ENCODE measurements at regions not wholly inside any gene's neighbourhood (a gene's known extent, or its start where the extent isn't known, plus 50 kb on each side); places are given as distances from the start of the nearest gene placed in this dataset.
"Not testable (repeated sequence)": the region's sequence is repeated elsewhere in the genome, so short reads cannot be mapped to it uniquely, and the experiment has no call there.

DNA sequence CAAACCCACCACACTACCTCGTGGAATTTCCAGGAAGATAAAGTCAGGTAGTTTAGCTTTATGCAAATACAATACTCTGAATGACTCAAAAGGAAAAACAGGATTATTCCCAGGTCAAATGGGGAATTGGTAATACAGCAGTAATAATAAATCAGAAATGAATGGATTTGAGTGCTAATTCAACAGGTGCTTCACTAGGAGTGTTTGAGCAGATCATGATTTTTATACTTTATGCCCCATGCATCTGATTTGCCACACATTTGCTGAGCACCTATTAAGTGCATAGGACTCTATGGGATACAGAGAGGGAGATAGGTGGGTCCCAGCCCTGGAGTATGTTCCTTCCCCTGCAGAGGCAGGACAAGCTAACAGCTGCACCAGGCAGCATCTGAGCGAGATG is 381.4 kb upstream of the PODXL start:
- DNase-seq (ENCODE audit: low read depth in 1 of 2, low spot score in 1 of 2): no peak

DNA sequence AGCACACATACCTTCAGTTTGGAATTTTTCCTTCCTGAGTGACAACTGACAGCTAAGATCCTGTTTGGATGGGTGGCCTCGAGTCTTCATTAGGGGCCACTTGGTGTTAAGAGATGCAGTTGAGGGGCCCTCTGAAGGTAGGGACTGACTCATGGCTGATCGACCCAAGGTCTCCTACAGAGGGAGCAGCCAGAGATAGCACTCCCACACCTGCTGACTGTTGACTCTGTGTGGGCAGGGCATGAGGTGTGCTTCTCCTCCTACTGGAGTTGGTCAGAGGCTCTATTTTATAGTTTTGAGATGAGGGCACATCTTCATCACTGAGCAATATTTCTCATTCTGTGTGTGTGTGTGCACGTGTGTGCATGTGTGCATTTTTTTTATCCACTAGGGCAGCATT is 378.8 kb upstream of the PODXL start:
- no peak for DNase-seq (ENCODE audit: low read depth in 1 of 2, low spot score in 1 of 2)

DNA sequence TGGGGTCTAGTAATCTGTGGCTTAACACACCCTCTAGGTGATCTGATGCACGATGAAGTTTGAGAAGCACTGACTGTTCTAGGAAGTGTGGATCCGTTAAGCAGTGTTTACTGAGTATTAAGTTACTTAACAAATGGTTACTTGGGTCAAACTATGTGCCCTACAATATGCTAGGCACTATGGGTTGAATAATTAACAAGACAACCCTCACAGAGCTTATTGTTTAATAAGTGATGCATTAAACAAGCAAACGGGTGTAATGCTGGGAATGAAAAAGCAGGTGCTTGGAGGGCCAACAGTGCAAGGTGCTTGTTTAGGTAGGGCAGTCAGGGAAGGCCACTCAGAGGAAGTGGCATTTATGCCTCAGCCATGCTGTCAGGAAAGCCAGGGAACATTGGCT is 378.0 kb upstream of the PODXL start:
- DNase-seq (ENCODE audit: low read depth in 1 of 2, low spot score in 1 of 2): no peak

DNA sequence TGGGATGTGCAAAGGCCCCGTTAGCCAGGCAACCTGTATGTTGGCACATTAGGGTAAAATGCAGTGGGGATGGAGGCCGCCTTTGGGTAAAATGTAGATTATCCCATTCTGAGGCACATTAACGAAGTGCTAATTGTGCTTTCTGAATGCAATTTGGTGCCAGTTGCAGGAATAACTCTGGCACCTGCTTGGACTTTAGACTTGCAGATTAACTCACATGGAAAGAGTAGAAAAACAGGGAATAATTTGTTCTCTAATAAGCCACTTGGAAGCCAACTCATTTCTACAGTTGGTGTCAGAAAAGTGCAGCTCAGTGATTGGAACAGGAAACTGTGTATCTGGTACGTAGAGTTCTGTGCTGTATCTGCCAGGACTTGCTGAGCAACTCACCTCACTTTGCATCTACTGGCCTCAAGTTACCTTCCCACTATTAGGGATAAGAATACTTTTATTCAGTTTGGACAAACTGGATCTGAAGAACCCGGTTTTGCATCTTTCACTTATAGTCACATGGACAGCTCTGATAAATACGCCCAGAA is 377.4 kb upstream of the PODXL start:
- DNase-seq (ENCODE audit: low read depth in 1 of 2, low spot score in 1 of 2): no peak

- DNase-seq (ENCODE audit: low read depth in 1 of 2, low spot score in 1 of 2): not testable (repeated sequence)
Measured at GRCh38 chr7:131933219-131933618, 376.8 kb upstream of the PODXL start.

DNA sequence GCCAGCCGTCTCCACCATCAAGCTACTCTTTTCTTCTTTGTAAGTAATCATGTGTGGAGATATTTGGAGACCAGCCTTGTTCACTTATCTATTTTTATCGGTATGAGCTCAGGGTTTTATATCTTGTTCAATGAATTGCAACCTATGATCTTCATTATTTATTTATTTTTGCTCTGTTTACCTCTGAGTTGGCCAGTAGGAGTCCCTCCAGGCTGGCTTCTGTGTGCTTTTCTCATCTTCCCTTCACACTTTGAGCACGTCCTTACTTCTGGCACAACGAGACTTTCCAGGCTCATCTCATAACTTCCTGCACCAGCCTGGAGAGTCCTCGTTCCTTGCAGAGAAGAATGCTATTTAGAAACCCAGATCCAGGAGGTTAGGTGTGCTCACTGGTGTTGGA is 375.8 kb upstream of the PODXL start:
- DNase-seq (ENCODE audit: low read depth in 1 of 2, low spot score in 1 of 2): no peak

- no peak for DNase-seq (ENCODE audit: low read depth in 1 of 2, low spot score in 1 of 2)
Measured at GRCh38 chr7:131931370-131931769, 374.9 kb upstream of the PODXL start.

GRCh38 chr7:131929632-131930031 is 373.2 kb upstream of the PODXL start:
- no peak for DNase-seq (ENCODE audit: low read depth in 1 of 2, low spot score in 1 of 2)

- no peak for DNase-seq (ENCODE audit: low read depth in 1 of 2, low spot score in 1 of 2)
Measured at GRCh38 chr7:131927770-131928423, 371.5 kb upstream of the PODXL start.

DNA sequence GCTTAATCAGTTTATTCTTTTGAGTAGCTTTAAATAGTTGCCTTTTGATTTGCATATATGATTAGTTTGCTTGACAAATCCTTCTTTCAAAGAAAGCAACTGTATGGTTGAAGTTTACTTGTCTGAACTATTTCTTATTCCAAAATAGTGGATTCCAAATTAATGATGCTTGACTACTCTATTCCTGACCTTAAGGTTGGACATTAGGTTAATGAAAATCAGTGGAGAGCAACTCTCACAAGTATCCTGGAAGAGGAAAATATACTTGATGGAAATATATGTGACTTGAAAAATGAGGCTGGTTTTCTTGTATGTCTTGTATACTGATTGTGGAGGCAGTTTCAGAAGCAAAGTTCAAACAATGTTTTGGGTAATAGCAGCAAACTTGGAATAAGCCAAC is 369.2 kb upstream of the PODXL start:
- DNase-seq (ENCODE audit: low read depth in 1 of 2, low spot score in 1 of 2): no peak

- no peak for DNase-seq (ENCODE audit: low read depth in 1 of 2, low spot score in 1 of 2)
Measured at GRCh38 chr7:131924857-131925256, 368.4 kb upstream of the PODXL start.

DNA sequence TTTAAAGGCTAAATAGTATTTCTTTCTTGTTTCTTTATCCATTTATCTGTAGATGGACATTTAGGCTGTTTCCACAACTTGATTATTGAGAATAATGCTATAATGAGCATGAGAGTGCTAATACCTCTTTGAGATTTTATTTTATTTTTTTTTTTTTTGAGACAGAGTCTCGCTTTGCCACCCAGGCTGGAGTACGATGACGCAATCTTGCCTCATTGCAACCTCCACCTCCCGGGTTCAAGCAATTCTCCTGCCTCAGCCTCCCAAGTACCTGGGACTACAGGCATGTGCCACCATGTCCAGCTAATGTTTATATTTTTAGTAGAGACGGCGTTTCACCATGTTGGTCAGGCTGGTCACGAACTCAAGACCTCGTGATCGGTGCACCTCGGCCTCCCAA is 366.5 kb upstream of the PODXL start:
- not testable (repeated sequence) for DNase-seq (ENCODE audit: low read depth in 1 of 2, low spot score in 1 of 2)

DNA sequence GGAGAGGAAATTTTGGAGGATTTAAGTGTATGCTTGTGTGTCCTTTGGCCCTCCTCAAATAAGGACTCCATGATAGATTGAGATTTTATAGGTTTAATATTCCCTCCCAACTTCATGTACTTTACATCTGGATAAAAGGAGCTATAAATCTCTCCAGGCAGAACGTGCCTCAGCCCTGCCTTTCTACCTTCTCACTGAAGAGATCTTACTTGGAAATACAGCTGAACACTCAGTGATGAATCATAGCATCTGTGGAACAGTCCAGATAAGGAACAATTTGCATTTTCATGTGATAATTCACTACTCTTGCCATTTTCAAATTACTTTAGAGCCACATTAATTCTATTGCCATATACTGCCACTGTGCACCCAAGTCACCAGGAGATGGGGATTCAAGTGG is 364.6 kb upstream of the PODXL start:
- DNase-seq (ENCODE audit: low read depth in 1 of 2, low spot score in 1 of 2): no peak

DNA sequence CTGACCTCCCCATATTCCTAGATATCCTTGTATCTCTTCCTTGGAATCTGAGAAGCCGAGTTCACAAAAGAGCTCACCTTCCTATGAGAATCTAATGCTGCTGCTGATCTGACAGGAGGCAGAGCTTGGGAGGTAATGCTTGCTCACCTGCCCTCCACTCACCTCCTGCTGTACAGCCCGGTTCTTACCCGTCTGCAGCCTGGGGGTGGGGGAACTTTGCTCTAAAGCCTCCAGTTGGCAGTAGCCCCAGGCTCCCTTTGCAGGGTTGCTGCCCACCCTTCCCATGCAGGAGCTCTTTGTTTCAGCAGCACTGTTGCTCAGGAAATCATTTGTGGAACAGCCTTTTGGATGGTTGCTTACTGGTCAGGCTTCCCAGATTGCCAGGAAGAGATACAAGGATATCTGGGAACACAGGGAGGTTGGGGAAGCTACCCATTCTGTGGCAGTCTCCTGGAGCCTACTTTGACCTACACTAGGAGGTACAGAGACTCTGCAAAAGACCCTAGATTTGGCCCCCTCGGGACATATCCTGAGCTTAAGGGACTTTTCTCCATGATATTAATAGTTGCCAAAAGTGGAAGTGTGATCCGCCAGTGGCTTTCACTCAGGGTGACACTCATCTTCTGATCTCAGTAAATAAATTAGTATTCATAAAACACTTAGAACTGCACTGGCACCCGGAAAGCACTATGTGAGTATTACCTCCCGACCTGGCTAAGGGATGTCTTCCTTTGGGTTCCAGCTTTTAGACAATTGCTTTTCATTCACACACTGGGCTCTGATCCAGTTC is 363.7 kb upstream of the PODXL start:
- no peak for DNase-seq (ENCODE audit: low read depth in 1 of 2, low spot score in 1 of 2)

GRCh38 chr7:131911112-131911511 is 354.7 kb upstream of the PODXL start:
- DNase-seq (ENCODE audit: low read depth in 1 of 2, low spot score in 1 of 2): no peak

DNA sequence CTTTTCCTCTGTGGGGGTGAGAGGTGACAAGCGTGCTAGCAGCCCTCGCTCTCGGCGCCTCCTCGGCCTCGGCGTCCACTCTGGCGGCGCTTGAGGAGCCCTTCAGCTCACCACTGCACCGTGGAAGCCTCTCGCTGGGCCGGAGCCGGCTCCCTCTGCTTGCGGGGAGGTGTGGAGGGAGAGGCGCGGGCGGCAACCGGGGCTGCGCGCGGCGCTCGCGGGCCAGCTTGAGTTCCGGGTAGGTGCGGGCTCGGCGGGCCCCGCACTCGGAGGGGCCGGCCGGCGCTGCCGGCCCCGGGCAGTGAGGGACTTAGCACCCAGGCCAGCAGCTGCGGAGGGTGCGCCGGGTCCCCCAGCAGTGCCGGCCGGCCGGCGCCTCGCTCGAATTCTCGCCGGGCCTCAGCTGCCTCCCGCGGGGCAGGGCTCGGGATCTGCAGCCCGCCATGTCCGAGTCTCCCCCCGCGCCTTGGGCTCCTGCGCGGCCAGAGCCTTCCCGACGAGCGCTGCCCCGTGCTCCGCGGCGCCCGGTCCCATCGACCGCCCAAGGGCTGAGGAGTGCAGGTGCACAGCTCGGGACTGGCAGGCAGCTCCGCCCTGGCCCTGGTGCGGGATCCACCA is 352.8 kb upstream of the PODXL start:
- no peak for DNase-seq (ENCODE audit: low read depth in 1 of 2, low spot score in 1 of 2)

DNA sequence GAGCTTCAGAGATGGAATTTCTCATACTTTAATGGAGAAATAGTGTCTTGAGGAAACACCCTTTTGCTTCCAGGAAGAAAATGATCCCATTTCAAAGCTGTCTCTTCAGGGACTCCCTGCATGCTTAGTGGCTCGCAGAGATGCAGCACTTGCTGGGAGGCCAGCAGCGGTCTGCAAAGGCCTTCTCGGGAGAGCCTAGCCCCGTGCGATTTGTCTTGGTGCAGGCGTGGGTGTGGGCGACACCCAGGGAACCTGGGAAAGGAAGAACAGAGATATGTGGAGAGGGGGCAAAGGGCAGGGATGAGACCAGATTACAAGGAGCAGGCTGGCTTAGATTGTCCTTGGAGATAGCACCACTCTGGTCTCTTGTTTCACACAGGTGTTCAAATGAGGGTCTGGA is 352.3 kb upstream of the PODXL start:
- no peak for DNase-seq (ENCODE audit: low read depth in 1 of 2, low spot score in 1 of 2)

DNA sequence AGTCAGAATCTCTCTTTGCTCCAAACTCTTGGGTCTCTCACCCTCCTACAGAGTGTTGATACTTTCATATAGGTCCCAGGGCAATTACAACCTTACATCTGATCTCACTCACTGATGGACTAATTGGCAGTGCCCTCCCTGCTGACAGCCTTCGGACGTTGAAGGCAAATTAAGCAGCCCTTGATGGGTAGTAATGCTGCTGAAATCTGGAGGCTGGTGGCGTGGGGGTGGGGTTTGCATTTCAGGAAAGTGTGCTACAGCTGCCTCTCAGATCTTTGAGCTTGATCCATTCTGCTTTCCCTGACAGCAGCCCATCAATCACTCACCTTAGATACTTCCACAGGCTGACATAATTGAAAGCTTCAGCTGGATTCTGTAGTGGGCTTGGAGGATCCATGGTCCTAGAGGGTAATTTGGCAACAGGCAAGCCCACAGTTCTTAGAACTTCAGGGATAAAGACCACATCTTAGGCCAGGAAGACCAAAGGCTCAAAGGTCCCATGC is 349.1 kb upstream of the PODXL start:
- no peak for DNase-seq (ENCODE audit: low read depth in 1 of 2, low spot score in 1 of 2)

- no peak for DNase-seq (ENCODE audit: low read depth in 1 of 2, low spot score in 1 of 2)
Measured at GRCh38 chr7:131904760-131905327, 348.4 kb upstream of the PODXL start.

GRCh38 chr7:131903315-131903714 is 346.9 kb upstream of the PODXL start:
- no peak for DNase-seq (ENCODE audit: low read depth in 1 of 2, low spot score in 1 of 2)

DNA sequence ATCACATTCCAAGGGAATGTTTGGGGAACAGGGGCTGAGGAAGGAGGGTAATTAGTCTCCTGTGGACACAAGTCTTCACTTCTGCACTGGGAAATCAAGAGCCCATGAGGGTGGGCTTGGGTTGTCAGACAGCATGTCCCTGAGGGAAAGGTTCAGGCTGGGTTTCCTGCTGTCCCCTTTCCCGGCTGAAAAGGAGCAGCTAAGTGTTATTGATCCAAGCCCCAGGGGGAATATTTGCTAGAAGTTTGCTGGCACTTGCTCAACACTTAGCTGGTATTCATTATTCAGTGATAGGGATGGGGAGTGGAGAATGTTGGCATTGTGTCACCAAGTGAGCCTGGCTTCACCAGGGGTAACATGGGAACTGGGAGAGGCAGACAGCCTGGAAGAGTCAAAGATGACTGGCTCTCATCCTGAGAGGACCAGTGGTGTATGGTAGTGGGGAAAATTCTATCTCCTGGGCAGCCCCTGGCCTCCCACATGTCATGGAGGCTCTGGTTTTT is 344.4 kb upstream of the PODXL start:
- DNase-seq (ENCODE audit: low read depth in 1 of 2, low spot score in 1 of 2): no peak
